ENCODE measurements at regions not wholly inside any gene's neighbourhood (a gene's known extent, or its start where the extent isn't known, plus 50 kb on each side); places are given as distances from the start of the nearest gene placed in this dataset.

DNA sequence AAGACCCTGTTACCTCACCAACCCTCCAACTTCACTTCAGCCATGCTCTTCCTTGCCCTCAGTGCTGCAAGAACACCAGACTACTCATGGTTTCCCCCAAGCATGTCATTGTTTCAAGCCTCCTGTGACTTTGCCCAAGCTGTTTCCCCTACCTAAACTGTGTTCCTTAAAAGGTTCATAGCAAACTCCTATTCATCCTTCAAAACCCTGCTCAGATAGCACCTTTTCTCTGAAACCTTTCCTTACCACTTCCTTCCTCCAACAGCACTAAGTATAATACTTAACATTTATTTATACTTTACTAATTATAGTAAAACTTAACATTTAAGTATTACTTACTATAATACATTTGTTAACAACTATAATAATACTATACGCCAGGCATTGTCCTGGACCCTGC is 136.2 kb downstream of the CCT6B start:
- DNase-seq = no peak

DNA sequence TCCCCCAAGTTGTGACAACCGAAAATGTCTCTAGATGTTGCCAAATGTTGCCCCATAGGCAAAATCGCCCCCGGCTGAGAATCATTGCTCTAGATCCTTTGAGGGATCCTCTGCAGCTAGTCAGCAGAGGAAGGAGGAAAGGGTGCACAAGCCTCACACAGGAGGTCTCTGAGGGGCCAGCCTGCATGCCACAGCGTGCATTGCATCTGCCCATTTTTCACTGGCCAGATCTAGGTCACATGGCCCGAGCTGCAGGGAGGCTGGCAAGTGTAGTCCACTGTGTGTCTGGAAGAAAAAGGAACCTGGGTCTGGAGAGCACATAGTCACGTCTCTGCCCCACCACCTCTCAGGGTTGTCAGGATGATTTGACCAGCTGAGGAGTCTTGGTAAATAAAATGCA is 138.2 kb downstream of the CCT6B start:
- no peak for DNase-seq

DNA sequence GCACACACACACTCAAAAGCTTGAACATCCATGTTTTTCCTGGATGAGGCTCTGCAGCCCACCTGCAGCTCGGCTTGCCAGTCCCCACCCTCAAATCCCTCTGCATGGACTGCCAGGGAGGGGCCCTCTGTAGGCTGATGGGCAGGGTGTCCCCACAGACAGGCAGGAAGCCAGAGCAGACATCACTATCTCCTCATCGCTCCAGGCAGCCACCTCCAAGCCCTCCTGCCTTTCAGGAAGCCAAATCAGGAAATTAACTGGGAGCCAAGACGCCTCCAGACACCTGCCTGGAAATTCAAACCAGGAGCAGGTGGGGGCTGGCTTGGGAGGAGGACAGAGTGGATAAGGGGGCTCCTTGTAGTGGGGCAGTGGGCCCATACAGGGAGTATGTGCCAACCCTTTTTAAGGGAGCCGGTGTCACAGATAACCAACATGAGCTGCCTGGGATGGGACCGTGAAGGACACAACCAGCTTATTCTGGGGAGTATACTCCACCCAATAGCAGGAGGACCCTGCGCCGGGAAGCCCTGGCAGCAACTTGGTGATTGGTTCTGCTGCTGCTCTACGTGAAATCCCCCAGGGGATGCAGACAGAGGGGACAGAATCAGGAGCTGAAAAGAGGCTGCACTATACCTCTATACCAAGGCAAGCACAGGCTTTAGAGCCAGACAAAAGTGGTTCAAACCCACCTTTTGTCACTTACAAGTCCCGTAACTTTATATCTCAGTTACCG is 139.1 kb downstream of the CCT6B start:
- no peak for DNase-seq

- no peak for DNase-seq
These were observed 140.3 kb downstream of the CCT6B start for GRCh38 chr17:34820922-34821321.

- DNase-seq = no peak
These were observed 140.9 kb downstream of the CCT6B start for GRCh38 chr17:34820248-34820801.

GRCh38 chr17:34817252-34818035 is 143.8 kb downstream of the CCT6B start:
- no peak for DNase-seq

DNA sequence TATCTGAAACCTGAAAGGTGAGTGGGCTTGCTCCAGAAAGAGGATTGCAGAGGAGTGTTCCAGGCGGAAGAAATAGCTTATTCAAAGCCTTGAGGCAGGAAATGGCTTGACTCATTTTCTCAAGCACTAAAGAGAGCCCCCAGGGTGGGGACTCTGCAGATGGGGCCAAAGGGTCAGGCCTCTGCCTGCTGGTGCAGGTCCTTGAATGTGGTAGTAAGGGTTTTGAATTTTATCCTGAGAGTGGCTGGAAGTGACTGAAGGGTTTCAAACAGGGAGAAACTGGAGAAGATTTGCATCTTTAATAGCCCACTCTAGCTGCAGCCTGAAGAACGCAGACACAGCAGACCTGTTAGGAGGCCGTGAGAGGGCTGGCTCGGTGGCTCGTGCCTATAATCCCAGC is 144.4 kb downstream of the CCT6B start:
- peak in 1 of 2 experiments; percentile 63 for DNase-seq

- DNase-seq = no peak
These were observed 148.0 kb downstream of the CCT6B start for GRCh38 chr17:34813290-34813689.

DNA sequence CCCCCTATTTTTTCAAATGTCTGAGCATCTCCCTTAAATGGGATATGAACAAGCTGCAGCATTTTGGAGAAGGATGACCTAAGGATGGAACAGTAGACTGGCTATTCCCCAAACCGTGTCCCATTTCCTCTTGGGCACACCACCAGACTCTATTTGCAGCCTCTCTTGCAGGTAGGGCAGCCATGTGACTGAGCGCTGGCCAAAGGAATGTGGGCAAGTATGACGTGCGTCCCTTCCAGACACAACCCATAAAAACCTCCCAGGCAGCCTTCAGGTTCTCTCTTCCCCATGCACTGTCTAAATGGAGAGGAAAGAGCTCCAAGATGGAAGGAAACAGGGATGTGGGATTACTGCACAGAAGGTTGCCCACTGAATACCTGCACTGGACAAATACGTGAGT is 149.7 kb downstream of the CCT6B start:
- DNase-seq = no peak

DNA sequence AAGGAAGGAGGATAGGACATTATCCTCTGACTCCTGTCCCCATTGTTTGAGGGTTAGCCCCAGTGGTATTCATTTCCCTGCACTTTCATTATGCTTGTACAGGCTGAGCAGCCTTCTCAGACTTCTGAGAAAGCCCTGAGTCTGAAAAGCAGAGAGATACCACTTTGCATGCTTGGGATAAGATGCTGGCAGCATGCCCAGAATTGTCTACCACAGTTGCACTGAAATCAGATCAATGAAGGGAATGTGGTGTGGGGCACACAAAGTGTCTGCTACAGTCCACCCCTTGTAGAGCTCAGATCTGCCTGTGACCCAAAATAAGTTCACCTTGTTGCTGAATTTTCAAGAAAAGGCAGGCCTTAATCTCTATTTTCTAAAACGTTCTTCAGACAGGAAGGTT is 160.6 kb downstream of the CCT6B start:
- no peak for DNase-seq

DNA sequence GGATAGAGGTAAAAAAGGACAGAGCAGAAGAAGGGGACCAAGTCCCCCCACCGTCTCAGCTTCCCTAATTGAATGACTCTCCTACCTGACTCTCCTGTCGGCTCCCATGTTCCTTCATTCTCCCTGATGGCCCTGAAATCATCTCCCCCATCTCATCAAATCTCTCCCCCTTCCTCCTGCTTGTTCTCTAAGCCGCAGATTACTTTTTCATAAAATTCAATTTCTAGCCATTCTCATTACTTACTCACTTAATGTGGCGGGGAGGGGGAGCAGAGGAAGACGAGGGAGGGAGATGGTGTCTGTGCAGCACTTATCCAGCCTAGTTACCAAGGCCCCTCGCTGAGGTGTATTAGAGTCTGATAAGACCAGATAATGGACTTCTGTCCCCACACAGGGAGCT is 161.5 kb downstream of the CCT6B start:
- DNase-seq = no peak

DNA sequence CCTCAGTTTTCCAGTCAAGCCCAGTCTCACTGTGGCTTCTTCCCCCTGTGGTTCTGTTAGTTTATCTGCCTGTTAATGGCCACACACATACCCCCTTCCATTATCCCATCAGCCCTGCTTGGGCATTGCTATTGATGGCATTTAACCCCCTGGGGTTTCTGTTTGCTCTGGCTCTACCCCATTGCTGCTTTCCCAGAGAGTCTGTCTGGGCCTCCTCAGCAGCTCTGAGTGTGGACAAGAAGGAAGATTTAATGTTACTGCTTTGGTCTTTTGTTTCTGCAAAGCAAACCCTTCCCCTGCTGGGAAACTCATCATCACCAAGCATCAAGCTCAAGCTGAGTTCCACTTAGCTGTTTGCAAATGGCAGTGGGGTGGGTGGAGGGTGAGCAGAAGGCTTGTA is 162.7 kb downstream of the CCT6B start:
- no peak for DNase-seq

GRCh38 chr17:34797720-34798119 is 163.5 kb downstream of the CCT6B start:
- no peak for DNase-seq

- no peak for DNase-seq
These were observed 167.9 kb downstream of the CCT6B start for GRCh38 chr17:34793231-34793908.

- no peak for DNase-seq
These were observed 172.6 kb downstream of the CCT6B start for GRCh38 chr17:34788696-34789095.

DNA sequence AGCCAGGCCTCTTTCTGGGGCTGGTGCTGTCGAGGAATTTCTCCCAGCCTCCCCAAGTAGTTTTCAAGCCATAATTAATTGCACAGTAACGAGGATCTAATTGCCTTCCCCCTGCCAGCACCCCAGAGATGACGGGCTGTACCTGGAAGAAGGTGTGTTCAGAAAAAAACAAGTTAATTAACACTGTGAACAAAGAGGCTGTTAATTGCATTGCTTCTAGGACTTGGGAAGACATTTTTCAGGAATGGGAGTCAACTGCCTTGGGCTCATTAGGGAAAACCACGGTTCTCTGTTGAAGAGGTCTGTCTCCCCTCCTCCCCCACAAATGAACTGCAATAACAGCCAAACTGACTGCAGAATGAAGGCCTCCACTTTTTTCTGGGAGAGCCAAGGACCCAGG is 176.7 kb downstream of the CCT6B start:
- no peak for DNase-seq

- DNase-seq = no peak
These were observed 179.0 kb downstream of the CCT6B start for GRCh38 chr17:34782271-34782670.

DNA sequence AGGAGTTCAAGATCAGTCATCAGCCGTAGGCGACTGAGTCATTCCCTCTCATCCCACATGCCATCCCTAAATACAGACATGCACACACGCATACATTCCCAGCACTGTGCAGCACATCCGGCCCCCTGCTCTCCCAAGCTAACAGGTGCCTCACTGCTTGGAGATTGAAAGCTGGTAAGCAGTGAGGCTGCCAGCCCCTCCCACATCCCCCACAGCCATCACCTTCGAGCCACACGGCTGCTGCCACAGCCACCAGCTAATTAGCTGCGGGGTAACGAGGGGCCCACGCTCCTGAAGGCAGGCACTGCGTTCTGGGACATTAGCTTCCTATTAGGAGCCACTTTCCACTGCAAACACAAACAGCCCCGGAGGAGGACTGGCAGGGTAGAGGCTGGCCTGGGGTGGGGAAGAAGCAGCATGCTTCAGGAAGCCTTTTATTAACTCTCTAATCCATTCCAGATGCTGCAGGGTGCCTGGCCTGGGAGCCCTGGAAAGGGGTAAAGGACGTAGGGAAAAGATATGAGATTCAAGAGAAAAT is 179.6 kb downstream of the CCT6B start:
- DNase-seq = no peak

DNA sequence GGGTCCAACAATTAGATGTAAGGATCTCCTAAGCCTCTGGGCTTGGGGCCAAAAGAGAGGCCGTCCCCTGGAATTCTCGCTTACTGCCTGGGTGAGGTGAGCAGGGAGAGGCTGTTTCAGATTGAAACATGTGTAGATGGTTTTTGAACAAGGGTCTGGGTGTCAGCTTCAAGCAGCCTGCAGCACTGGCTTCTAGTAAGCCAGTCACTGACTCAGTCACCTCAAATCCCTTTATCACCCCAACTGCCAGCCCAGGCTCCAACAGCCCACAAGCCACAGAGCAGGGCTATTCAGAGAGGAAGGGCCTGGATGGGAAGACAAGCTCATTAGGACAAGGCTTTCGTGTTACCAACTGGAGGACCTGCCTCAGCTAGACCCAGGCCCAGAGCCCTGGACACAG is 180.2 kb downstream of the CCT6B start:
- no peak for DNase-seq

DNA sequence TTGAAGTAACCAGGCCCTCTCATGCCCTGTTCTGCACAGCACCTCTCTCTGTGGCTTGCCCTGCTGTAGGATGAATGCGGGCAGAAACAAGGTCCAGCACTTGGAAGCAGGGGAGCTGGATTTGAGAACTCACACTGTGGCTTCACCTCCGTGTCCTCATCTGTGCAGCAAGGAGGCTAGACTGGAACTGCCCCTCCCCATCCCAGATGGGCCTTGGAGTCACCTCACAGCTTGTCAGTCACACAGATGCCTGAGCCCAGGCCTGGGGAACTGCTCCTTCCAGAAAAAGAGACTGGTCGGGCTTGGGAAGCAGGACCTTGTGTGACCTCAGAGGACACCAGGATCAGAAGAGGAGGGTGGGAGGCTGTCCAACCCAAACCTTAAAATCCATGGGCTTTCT is 180.8 kb downstream of the CCT6B start:
- no peak for DNase-seq

GRCh38 chr17:34776456-34777443 is 184.5 kb downstream of the CCT6B start:
- no peak for DNase-seq

GRCh38 chr17:34773036-34773435 is 188.2 kb downstream of the CCT6B start:
- no peak for DNase-seq
